ENCODE measurements at regions not wholly inside any gene's neighbourhood (a gene's known extent, or its start where the extent isn't known, plus 50 kb on each side); places are given as distances from the start of the nearest gene placed in this dataset.

GRCh38 chr14:51544901-51545300 is 106.8 kb upstream of the FRMD6 start:
- H3K9me2 ChIP-seq (replicated peaks; ENCODE audit: low read depth, low read length), result no peaks in the 10 kb centered on the region
- no peaks in the 10 kb centered on the region for H3K27me3 ChIP-seq (ENCODE audit: insufficient read depth, low read length, poor library complexity, severe bottlenecking)
- TF ChIP-seq, protein P1, sequence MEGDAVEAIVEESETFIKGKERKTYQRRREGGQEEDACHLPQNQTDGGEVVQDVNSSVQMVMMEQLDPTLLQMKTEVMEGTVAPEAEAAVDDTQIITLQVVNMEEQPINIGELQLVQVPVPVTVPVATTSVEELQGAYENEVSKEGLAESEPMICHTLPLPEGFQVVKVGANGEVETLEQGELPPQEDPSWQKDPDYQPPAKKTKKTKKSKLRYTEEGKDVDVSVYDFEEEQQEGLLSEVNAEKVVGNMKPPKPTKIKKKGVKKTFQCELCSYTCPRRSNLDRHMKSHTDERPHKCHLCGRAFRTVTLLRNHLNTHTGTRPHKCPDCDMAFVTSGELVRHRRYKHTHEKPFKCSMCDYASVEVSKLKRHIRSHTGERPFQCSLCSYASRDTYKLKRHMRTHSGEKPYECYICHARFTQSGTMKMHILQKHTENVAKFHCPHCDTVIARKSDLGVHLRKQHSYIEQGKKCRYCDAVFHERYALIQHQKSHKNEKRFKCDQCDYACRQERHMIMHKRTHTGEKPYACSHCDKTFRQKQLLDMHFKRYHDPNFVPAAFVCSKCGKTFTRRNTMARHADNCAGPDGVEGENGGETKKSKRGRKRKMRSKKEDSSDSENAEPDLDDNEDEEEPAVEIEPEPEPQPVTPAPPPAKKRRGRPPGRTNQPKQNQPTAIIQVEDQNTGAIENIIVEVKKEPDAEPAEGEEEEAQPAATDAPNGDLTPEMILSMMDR (conservative IDR thresholded peaks at IDR 0.05; ENCODE audit: low read length), result no peak
- TF ChIP-seq EZH2phosphoT487 (IDR thresholded peaks at IDR 0.05; ENCODE audit: borderline replicate concordance), result no peak
- H2AFZ ChIP-seq (ENCODE audit: low read length), result no peak overlapping the region
- no peak overlapping the region for H3K9ac ChIP-seq (ENCODE audit: low read depth, low read length, poor library complexity, severe bottlenecking)
- no peak overlapping the region for H3K4me3 ChIP-seq (ENCODE audit: low read length, poor library complexity, severe bottlenecking)
- H3K4me1 ChIP-seq (ENCODE audit: insufficient read depth, low read length, poor library complexity, severe bottlenecking), result peaks cover 5% of the 10 kb centered on the region
- no peak overlapping the region for H3K4me2 ChIP-seq (ENCODE audit: low read depth, low read length, poor library complexity, severe bottlenecking)
- H3K9me3 ChIP-seq (ENCODE audit: insufficient read depth, low read depth, low read length), result no peaks in the 10 kb centered on the region
- no peaks in the 10 kb centered on the region for H4K20me1 ChIP-seq (ENCODE audit: insufficient read depth, low read length, poor library complexity, severe bottlenecking)
- H3F3A ChIP-seq (ENCODE audit: low read depth), result no peaks in the 10 kb centered on the region
- H3K36me3 ChIP-seq (ENCODE audit: insufficient read depth, low read length), result no peaks in the 10 kb centered on the region
- H3K79me2 ChIP-seq (ENCODE audit: insufficient read depth, low read length), result no peaks in the 10 kb centered on the region

DNA sequence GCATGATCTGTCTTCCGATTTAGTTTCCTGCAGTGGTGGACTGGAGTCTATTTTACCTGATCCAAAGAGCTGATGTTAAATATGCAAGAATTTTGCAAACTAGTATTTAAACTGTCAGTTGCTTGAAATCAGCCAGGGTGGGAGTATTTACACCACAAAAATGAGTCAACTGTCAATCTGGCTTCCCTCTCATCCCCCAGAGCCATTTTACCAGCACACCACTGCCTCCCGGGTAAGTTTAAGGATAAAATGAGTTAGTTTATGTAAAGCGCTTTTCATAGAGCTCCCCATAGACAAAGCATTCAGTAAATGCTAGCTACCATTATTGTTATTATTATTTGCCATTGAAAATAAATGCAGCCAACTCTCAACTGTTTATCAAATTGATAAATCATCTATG is 106.3 kb upstream of the FRMD6 start:
- Histone ChIP-seq H3K4me1 (ENCODE audit: insufficient read depth, low read length, poor library complexity, severe bottlenecking) (no peaks in the 10 kb centered on the region), H3K9me2 (replicated peaks; ENCODE audit: low read depth, low read length) (no peaks in the 10 kb centered on the region), H3K27me3 (ENCODE audit: insufficient read depth, low read length, poor library complexity, severe bottlenecking) (no peaks in the 10 kb centered on the region), H3K4me3 (ENCODE audit: low read length, poor library complexity, severe bottlenecking) (no peak overlapping the region), H3F3A (ENCODE audit: low read depth) (no peaks in the 10 kb centered on the region), H3K36me3 (ENCODE audit: insufficient read depth, low read length) (no peaks in the 10 kb centered on the region), H4K20me1 (ENCODE audit: insufficient read depth, low read length, poor library complexity, severe bottlenecking) (no peaks in the 10 kb centered on the region), H3K9me3 (ENCODE audit: insufficient read depth, low read depth, low read length) (no peaks in the 10 kb centered on the region), H2AFZ (ENCODE audit: low read length) (no peak overlapping the region), H3K4me2 (ENCODE audit: low read depth, low read length, poor library complexity, severe bottlenecking) (no peak overlapping the region), H3K9ac (ENCODE audit: low read depth, low read length, poor library complexity, severe bottlenecking) (no peak overlapping the region), H3K79me2 (ENCODE audit: insufficient read depth, low read length) (no peaks in the 10 kb centered on the region)
- TF ChIP-seq EZH2phosphoT487 (IDR thresholded peaks at IDR 0.05; ENCODE audit: borderline replicate concordance), result no peak
- TF ChIP-seq, protein P1 (conservative IDR thresholded peaks at IDR 0.05; ENCODE audit: low read length), result no peak

- H3K4me1 ChIP-seq (ENCODE audit: insufficient read depth, low read length, poor library complexity, severe bottlenecking), result no peaks in the 10 kb centered on the region
- H3K9me3 ChIP-seq (ENCODE audit: insufficient read depth, low read depth, low read length), result no peaks in the 10 kb centered on the region
These were observed 105.6 kb upstream of the FRMD6 start for GRCh38 chr14:51546099-51546498.

More at GRCh38 chr14:51546099-51546498, 105.6 kb upstream of the FRMD6 start:
- no peaks in the 10 kb centered on the region for H3K79me2 ChIP-seq (ENCODE audit: insufficient read depth, low read length)
- H3K4me3 ChIP-seq (ENCODE audit: low read length, poor library complexity, severe bottlenecking), result no peak overlapping the region
- no peak overlapping the region for H3K9ac ChIP-seq (ENCODE audit: low read depth, low read length, poor library complexity, severe bottlenecking)
- H4K20me1 ChIP-seq (ENCODE audit: insufficient read depth, low read length, poor library complexity, severe bottlenecking), result no peaks in the 10 kb centered on the region
- no peaks in the 10 kb centered on the region for H3K27me3 ChIP-seq (ENCODE audit: insufficient read depth, low read length, poor library complexity, severe bottlenecking)
- H3F3A ChIP-seq (ENCODE audit: low read depth), result no peaks in the 10 kb centered on the region
- no peak overlapping the region for H3K4me2 ChIP-seq (ENCODE audit: low read depth, low read length, poor library complexity, severe bottlenecking)
- no peak for TF ChIP-seq EZH2phosphoT487 (IDR thresholded peaks at IDR 0.05; ENCODE audit: borderline replicate concordance)
- TF ChIP-seq, protein P1 (conservative IDR thresholded peaks at IDR 0.05; ENCODE audit: low read length), result no peak
- H2AFZ ChIP-seq (ENCODE audit: low read length), result no peak overlapping the region
- no peaks in the 10 kb centered on the region for H3K36me3 ChIP-seq (ENCODE audit: insufficient read depth, low read length)
- no peaks in the 10 kb centered on the region for H3K9me2 ChIP-seq (replicated peaks; ENCODE audit: low read depth, low read length)
